Endothelial cell (in vitro differentiated cells): ENCODE measurements at regions not wholly inside any gene's neighbourhood (a gene's known extent, or its start where the extent isn't known, plus 50 kb on each side); places are given as distances from the start of the nearest gene placed in this dataset.

ENCODE experiments used
- DNase-seq: peaks from one replicate; pipeline ENCODE4 v3.0.0; 2021; ENCODE audit warnings: low spot score
- H3K27ac Mint-ChIP-seq: one replicate; pipeline ENCODE4 v1.8.0; 2021; ENCODE audit warnings: mixed read lengths, inconsistent platforms; ENCODE audit not compliant: unreplicated experiment
- H3K27me3 Mint-ChIP-seq: one replicate; pipeline ENCODE4 v1.8.0; 2021; ENCODE audit warnings: mild to moderate bottlenecking, moderate library complexity, mixed read lengths, inconsistent platforms; ENCODE audit not compliant: unreplicated experiment
- H3K36me3 Mint-ChIP-seq: one replicate; pipeline ENCODE4 v1.8.0; 2021; ENCODE audit warnings: mild to moderate bottlenecking, low read depth, mixed read lengths, inconsistent platforms; ENCODE audit not compliant: unreplicated experiment
- H3K4me1 Mint-ChIP-seq: one replicate; pipeline ENCODE4 v1.8.0; 2021; ENCODE audit warnings: mild to moderate bottlenecking, mixed read lengths, inconsistent platforms; ENCODE audit not compliant: unreplicated experiment
- H3K4me3 Mint-ChIP-seq: one replicate; pipeline ENCODE4 v1.8.0; 2021; ENCODE audit warnings: mild to moderate bottlenecking, mixed read lengths, inconsistent platforms; ENCODE audit not compliant: unreplicated experiment
- H3K9me3 Mint-ChIP-seq: one replicate; pipeline ENCODE4 v1.8.0; 2021; ENCODE audit warnings: mixed read lengths, inconsistent platforms; ENCODE audit not compliant: unreplicated experiment
- CTCF ChIP-seq: fragments of 200-600 bp; sonication (generic); IDR thresholded peaks from one replicate; pipeline ENCODE4 v1.5.0; 2021; ENCODE audit warnings: antibody characterized with exemption; ENCODE audit not compliant: unreplicated experiment

- Mint-ChIP-seq H3K27ac (no peak overlapping the region), H3K9me3 (no peaks in the 10 kb centered on the region), H3K27me3 (no peaks in the 10 kb centered on the region), H3K36me3 (no peaks in the 10 kb centered on the region), H3K4me3 (no peak overlapping the region), H3K4me1 (no peaks in the 10 kb centered on the region)
- no peak for TF ChIP-seq CTCF
- no peak for DNase-seq
Observed at GRCh38 chr16:51940183-51940582, 606.8 kb downstream of the TOX3 start.

- no peaks in the 10 kb centered on the region for H3K9me3 Mint-ChIP-seq
- no peaks in the 10 kb centered on the region for H3K4me1 Mint-ChIP-seq
- TF ChIP-seq CTCF = no peak
- H3K36me3 Mint-ChIP-seq = no peaks in the 10 kb centered on the region
- no peak overlapping the region for H3K4me3 Mint-ChIP-seq
- H3K27me3 Mint-ChIP-seq = no peaks in the 10 kb centered on the region
- H3K27ac Mint-ChIP-seq = no peak overlapping the region
- no peak for DNase-seq
Observed at GRCh38 chr16:51939378-51939871, 607.5 kb downstream of the TOX3 start.

- no peaks in the 10 kb centered on the region for H3K36me3 Mint-ChIP-seq
- DNase-seq = no peak
- H3K27me3 Mint-ChIP-seq = no peaks in the 10 kb centered on the region
- H3K4me3 Mint-ChIP-seq = no peak overlapping the region
- no peaks in the 10 kb centered on the region for H3K9me3 Mint-ChIP-seq
- H3K4me1 Mint-ChIP-seq = peaks cover 3% of the 10 kb centered on the region
- TF ChIP-seq CTCF = no peak
- no peak overlapping the region for H3K27ac Mint-ChIP-seq
Observed at GRCh38 chr16:51938861-51939260, 608.1 kb downstream of the TOX3 start.

- Mint-ChIP-seq H3K4me1 (peaks cover 3% of the 10 kb centered on the region), H3K36me3 (no peaks in the 10 kb centered on the region), H3K9me3 (no peaks in the 10 kb centered on the region), H3K27ac (no peak overlapping the region), H3K4me3 (no peak overlapping the region), H3K27me3 (no peaks in the 10 kb centered on the region)
- no peak for DNase-seq
- no peak for TF ChIP-seq CTCF
Observed at GRCh38 chr16:51937771-51938170, 609.2 kb downstream of the TOX3 start.

- TF ChIP-seq CTCF = no peak
- Mint-ChIP-seq H3K27me3 (no peaks in the 10 kb centered on the region), H3K4me3 (no peak overlapping the region), H3K27ac (no peak overlapping the region), H3K36me3 (no peaks in the 10 kb centered on the region), H3K4me1 (peaks cover 3% of the 10 kb centered on the region), H3K9me3 (no peaks in the 10 kb centered on the region)
- DNase-seq = no peak
Observed at GRCh38 chr16:51936846-51937245, 610.1 kb downstream of the TOX3 start.
